ENCODE measurements at regions not wholly inside any gene's neighbourhood (a gene's known extent, or its start where the extent isn't known, plus 50 kb on each side); places are given as distances from the start of the nearest gene placed in this dataset.

DNA sequence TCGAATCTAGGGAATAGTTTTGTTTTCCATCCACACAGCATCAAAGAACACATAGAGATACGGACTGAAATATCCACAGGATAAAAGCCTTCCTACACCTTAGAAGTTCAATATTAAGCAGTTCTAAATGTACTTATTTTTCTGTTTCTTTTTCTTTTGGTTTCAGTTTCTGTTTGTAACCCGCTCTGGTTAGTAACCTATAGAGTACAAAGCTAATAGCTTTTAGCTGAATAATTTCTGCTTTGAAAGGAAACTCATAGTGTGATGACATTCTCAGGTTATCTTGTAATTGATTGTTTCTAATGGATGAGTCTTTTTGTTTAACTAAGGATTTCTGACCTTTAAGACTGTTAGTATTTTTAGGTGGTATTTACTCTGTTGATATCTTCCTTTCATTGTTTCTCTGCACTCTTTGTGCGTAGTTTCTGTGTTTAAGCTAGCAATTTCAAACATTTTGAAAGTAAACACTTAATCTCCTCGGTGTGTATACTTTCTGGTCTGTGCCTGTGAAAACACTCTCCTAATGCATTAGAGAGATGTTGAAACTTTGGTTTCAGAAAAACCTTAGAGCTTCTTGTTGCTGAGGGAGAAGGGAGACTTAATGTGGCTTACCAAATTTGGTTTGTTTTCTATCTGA is 385.5 kb downstream of the HDGFL1 start:
- TF ChIP-seq ZNF837 (tag by site-specific recombination; IDR thresholded peaks at IDR 0.05) (no peak), EGR2 (tag by site-specific recombination; IDR thresholded peaks at IDR 0.05; ENCODE audit: low read depth) (no peak), ZNF324 (tag by site-specific recombination; IDR thresholded peaks at IDR 0.05) (no peak), MYNN (tag by site-specific recombination; IDR thresholded peaks at IDR 0.05; ENCODE audit: borderline replicate concordance) (no peak), ZNF704 (tag by site-specific recombination; IDR thresholded peaks at IDR 0.05) (no peak), REST (tag by site-specific recombination; IDR thresholded peaks at IDR 0.05) (no peak), CTCF (tag by site-specific recombination; IDR thresholded peaks at IDR 0.05) (no peak), ZNF239 (tag by site-specific recombination; IDR thresholded peaks at IDR 0.05) (no peak)
- TF ChIP-seq, protein P1, sequence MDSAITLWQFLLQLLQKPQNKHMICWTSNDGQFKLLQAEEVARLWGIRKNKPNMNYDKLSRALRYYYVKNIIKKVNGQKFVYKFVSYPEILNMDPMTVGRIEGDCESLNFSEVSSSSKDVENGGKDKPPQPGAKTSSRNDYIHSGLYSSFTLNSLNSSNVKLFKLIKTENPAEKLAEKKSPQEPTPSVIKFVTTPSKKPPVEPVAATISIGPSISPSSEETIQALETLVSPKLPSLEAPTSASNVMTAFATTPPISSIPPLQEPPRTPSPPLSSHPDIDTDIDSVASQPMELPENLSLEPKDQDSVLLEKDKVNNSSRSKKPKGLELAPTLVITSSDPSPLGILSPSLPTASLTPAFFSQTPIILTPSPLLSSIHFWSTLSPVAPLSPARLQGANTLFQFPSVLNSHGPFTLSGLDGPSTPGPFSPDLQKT (IDR thresholded peaks at IDR 0.05; ENCODE audit: borderline replicate concordance, low read depth, low read length) = no peak
- TF ChIP-seq, protein P2, sequence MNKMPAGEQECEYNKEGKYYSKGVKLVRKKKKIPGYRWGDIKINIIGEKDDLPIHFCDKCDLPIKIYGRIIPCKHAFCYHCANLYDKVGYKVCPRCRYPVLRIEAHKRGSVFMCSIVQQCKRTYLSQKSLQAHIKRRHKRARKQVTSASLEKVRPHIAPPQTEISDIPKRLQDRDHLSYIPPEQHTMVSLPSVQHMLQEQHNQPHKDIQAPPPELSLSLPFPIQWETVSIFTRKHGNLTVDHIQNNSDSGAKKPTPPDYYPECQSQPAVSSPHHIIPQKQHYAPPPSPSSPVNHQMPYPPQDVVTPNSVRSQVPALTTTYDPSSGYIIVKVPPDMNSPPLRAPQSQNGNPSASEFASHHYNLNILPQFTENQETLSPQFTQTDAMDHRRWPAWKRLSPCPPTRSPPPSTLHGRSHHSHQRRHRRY (tag by site-specific recombination; IDR thresholded peaks at IDR 0.05) = no peak
